Mesenchymal stem cell (in vitro differentiated cells and primary cell): ENCODE measurements at regions not wholly inside any gene's neighbourhood (a gene's known extent, or its start where the extent isn't known, plus 50 kb on each side); places are given as distances from the start of the nearest gene placed in this dataset.

Experiments used
- DNase-seq: peaks from one replicate; pipeline ENCODE4 v3.0.0-alpha.2; 2013
- H2AFZ ChIP-seq: one replicate; pipeline ENCODE4 v1.6.1; 2013; ENCODE audit warnings: low read depth, mild to moderate bottlenecking, control low read depth, inconsistent platforms, low read length, moderate library complexity
- H2AK5ac ChIP-seq: 2 replicates; pipeline ENCODE4 v1.6.1; 2013; ENCODE audit warnings: low read length, moderate library complexity, mild to moderate bottlenecking, inconsistent platforms; ENCODE audit not compliant: severe bottlenecking
- H2BK120ac ChIP-seq: one replicate; pipeline ENCODE4 v1.6.1; 2013; ENCODE audit warnings: low read depth, mild to moderate bottlenecking, inconsistent platforms, low read length, moderate library complexity
- H2BK12ac ChIP-seq, 2 experiments: one replicate each; pipeline ENCODE4 v1.6.1; 2013; ENCODE audit warnings: inconsistent platforms in 2 of 2, low read length in 2 of 2, mild to moderate bottlenecking in 2 of 2, moderate library complexity in 2 of 2, control low read depth in 1 of 2
- H2BK15ac ChIP-seq: one replicate; pipeline ENCODE4 v1.6.1; 2013; ENCODE audit warnings: mild to moderate bottlenecking, low read depth, inconsistent platforms; ENCODE audit not compliant: poor library complexity, severe bottlenecking
- H2BK5ac ChIP-seq: 2 replicates; pipeline ENCODE4 v1.6.1; 2013; ENCODE audit warnings: low read depth, mild to moderate bottlenecking, low read length, control low read depth, inconsistent platforms; ENCODE audit not compliant: poor library complexity, severe bottlenecking
- H3K14ac ChIP-seq, 2 experiments: one replicate each; pipeline ENCODE4 v1.6.1; 2013; ENCODE audit warnings: inconsistent platforms in 2 of 2, low read length in 2 of 2, control low read depth in 1 of 2, mild to moderate bottlenecking in 1 of 2, moderate library complexity in 1 of 2
- H3K18ac ChIP-seq, 2 experiments: one replicate each; pipeline ENCODE4 v1.6.1; 2013; ENCODE audit warnings: inconsistent platforms in 2 of 2, low read length in 2 of 2, control low read depth in 1 of 2, low read depth in 1 of 2, mild to moderate bottlenecking in 1 of 2
- H3K23ac ChIP-seq, 2 experiments: one replicate each; pipeline ENCODE4 v1.6.1; 2013; ENCODE audit warnings: inconsistent platforms in 2 of 2, low read length in 2 of 2, mild to moderate bottlenecking in 2 of 2, moderate library complexity in 2 of 2, control low read depth in 1 of 2
- H3K27ac ChIP-seq: 2 replicates; pipeline ENCODE4 v1.5.1; 2013; ENCODE audit warnings: mild to moderate bottlenecking, moderate library complexity, low read length, control low read depth, inconsistent platforms; ENCODE audit not compliant: poor library complexity, severe bottlenecking
- H3K27me3 ChIP-seq, 2 experiments: 2 replicates each; pipeline versions ENCODE4 v1.6.1 to v1.7.0; 2013; ENCODE audit warnings: low read length in 2 of 2, mild to moderate bottlenecking in 2 of 2, moderate library complexity in 2 of 2, control low read depth in 1 of 2, inconsistent platforms in 1 of 2; ENCODE audit not compliant: control insufficient read depth in 1 of 2, insufficient read depth in 1 of 2
- H3K36me3 ChIP-seq, 2 experiments: 2 replicates each; pipeline versions ENCODE4 v1.6.1 to v1.7.0; 2013; ENCODE audit warnings: low read length in 2 of 2, control low read depth in 1 of 2, inconsistent platforms in 1 of 2, low read depth in 1 of 2, mild to moderate bottlenecking in 1 of 2; ENCODE audit not compliant: insufficient read depth in 2 of 2, control insufficient read depth in 1 of 2
- H3K4ac ChIP-seq, 2 experiments: one replicate each; pipeline ENCODE4 v1.6.1; 2013; ENCODE audit warnings: inconsistent platforms in 2 of 2, low read length in 2 of 2, mild to moderate bottlenecking in 2 of 2, moderate library complexity in 2 of 2, control low read depth in 1 of 2, low read depth in 1 of 2
- H3K4me1 ChIP-seq: 2 replicates; pipeline ENCODE4 v1.6.1; 2013; ENCODE audit warnings: low read depth, low read length, control low read depth; ENCODE audit not compliant: control insufficient read depth, insufficient read depth
- H3K4me2 ChIP-seq: 2 replicates; pipeline ENCODE4 v1.6.1; 2013; ENCODE audit warnings: low read length, mild to moderate bottlenecking, inconsistent platforms; ENCODE audit not compliant: poor library complexity, severe bottlenecking
- H3K4me3 ChIP-seq, 2 experiments: 2 replicates each; pipeline versions ENCODE4 v1.5.1 to v1.7.0; 2013; ENCODE audit warnings: low read length in 2 of 2, mild to moderate bottlenecking in 2 of 2, control low read depth in 1 of 2, low read depth in 1 of 2; ENCODE audit not compliant: insufficient read depth in 1 of 2
- H3K79me1 ChIP-seq: replicated peaks from 2 replicates; pipeline ENCODE4 v1.6.1; 2013; ENCODE audit warnings: mild to moderate bottlenecking, control low read depth, low read length, inconsistent platforms; ENCODE audit not compliant: poor library complexity, severe bottlenecking
- H3K9ac ChIP-seq: 2 replicates; pipeline ENCODE4 v1.7.0; 2013; ENCODE audit warnings: mild to moderate bottlenecking, low read length, moderate library complexity
- H3K9me3 ChIP-seq: 2 replicates; pipeline ENCODE4 v1.7.0; 2013; ENCODE audit warnings: mild to moderate bottlenecking, low read length; ENCODE audit not compliant: control insufficient read depth
- H4K8ac ChIP-seq: one replicate; pipeline ENCODE4 v1.6.1; 2013; ENCODE audit warnings: inconsistent platforms, mild to moderate bottlenecking, low read length, moderate library complexity
- H4K91ac ChIP-seq: one replicate; pipeline ENCODE4 v1.6.1; 2013; ENCODE audit warnings: mild to moderate bottlenecking, low read length, inconsistent platforms
- WGBS: methylation state at CpG from one replicate; pipeline ENCODE4 v1.1.7; 2013; ENCODE audit warnings: mixed read lengths; 5-methylcytosine and 5-hydroxymethylcytosine counted together

DNA sequence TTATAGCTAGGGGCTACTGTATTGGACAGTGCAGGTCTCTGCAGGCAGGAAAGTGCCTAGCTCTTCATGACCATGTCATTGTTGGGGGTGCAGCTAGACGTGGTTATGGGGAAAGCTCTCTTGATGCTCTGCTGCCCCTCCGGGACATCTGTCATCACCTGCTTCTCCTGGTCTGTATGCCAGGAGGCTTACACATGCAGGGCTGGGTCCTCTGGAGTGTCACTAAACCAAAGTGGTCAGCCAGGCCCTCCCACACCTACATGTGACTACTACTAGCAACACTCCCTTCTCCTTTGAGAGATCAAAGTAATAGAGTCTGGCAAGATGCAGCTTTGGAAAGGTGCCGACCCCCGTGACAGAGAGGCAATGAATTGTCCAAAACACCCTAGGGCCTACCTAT lies 98.5 kb downstream of the SST start:
- Histone ChIP-seq H2BK5ac (no peak overlapping the region), H2BK120ac (no peak overlapping the region), H4K8ac (no peak overlapping the region), H3K14ac (no peak overlapping the region), H3K4me2 (no peak overlapping the region), H2BK12ac (no peak overlapping the region), H3K9ac (no peak overlapping the region), H3K79me1 (no peaks in the 10 kb centered on the region), H3K23ac (no peak overlapping the region), H3K27ac (no peak overlapping the region), H3K27me3 (no peaks in the 10 kb centered on the region), H2AFZ (no peak overlapping the region), H3K4me1 (peaks cover 15% of the 10 kb centered on the region), H2AK5ac (no peak overlapping the region), H2BK15ac (no peak overlapping the region), H3K18ac (no peak overlapping the region), H3K9me3 (no peaks in the 10 kb centered on the region), H3K4ac (no peak overlapping the region), H4K91ac (no peak overlapping the region), H3K4me3 (no peak overlapping the region), H3K36me3 (no peaks in the 10 kb centered on the region)
- WGBS, result 87% methylated on average over 4 of the region's 4 CpGs
- DNase-seq, result no peak

DNA sequence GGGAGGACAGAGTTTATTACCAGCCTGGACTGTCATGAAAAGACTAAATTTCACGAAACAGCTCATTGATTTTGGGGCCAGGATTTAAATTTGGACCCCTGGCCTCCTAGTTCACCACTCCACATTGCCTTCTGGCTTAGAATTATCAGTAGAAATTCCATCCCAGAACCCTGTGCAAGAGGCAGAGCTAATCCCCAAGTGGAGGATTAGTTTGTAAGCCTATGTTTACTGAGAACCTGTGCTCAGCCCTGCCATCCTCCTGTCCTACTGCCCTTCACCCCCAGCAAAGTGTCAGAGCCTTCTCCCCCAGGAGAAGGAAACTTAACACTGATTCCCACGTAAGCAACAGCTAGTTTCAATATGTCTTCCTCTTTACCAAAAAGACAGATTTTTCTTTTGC lies 99.4 kb downstream of the SST start:
- no peak overlapping the region for H2BK120ac ChIP-seq
- no peak overlapping the region for H3K18ac ChIP-seq
- H3K4me3 ChIP-seq, result no peak overlapping the region
- H2BK15ac ChIP-seq, result no peak overlapping the region
- H2BK5ac ChIP-seq, result peak overlapping the region; percentile 46
- no peaks in the 10 kb centered on the region for H3K9me3 ChIP-seq
- no peak overlapping the region for H3K4me2 ChIP-seq
- WGBS, result 86% methylated on average over 1 of the region's 2 CpGs
- H3K36me3 ChIP-seq, result no peaks in the 10 kb centered on the region
- H3K23ac ChIP-seq, result no peak overlapping the region
- no peaks in the 10 kb centered on the region for H3K27me3 ChIP-seq
- no peak overlapping the region for H2AFZ ChIP-seq
- H3K9ac ChIP-seq, result no peak overlapping the region
- H3K4me1 ChIP-seq, result peaks cover 18% of the 10 kb centered on the region
- H3K4ac ChIP-seq, result no peak overlapping the region
- no peak overlapping the region for H3K14ac ChIP-seq
- H2BK12ac ChIP-seq, result no peak overlapping the region
- DNase-seq, result no peak
- no peak overlapping the region for H4K91ac ChIP-seq
- peak overlapping the region; percentile 73 for H2AK5ac ChIP-seq
- H3K27ac ChIP-seq, result no peak overlapping the region
- H3K79me1 ChIP-seq, result no peaks in the 10 kb centered on the region
- H4K8ac ChIP-seq, result no peak overlapping the region

DNA sequence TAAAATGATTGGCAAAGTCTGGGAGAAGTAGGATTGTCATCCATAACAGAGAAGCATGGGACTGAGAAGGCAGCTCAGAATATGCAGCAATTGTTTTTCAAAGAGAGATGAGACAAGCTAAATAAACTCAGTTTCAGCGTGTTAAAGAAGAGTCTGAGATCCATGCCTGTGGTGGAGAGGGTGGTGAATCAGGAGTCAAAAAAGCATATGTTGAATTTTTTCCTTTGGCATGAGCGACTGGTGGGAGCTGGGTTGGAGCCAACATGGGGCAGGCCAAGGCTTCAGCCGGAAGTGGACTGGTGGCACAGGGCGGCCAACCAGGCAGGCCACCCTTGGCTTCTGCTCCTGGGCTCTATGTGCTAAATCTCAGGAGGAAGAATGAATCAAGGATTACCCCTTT lies 102.0 kb downstream of the SST start:
- Histone ChIP-seq H3K79me1 (no peaks in the 10 kb centered on the region), H2BK15ac (no peak overlapping the region), H3K23ac (no peak overlapping the region), H4K8ac (no peak overlapping the region), H3K9me3 (no peaks in the 10 kb centered on the region), H2BK5ac (peak overlapping the region; percentile 88), H3K4me2 (peak overlapping the region; percentile 21), H4K91ac (peak overlapping the region; percentile 32), H3K4ac (no peak overlapping the region), H3K4me3 (no peak overlapping the region), H3K9ac (no peak overlapping the region), H2BK12ac (peak overlapping the region; percentile 15 to 90), H3K18ac (peak overlapping the region; percentile 17 to 18), H2AK5ac (peak overlapping the region; percentile 89), H3K36me3 (no peaks in the 10 kb centered on the region), H3K27me3 (no peaks in the 10 kb centered on the region), H2AFZ (no peak overlapping the region), H2BK120ac (no peak overlapping the region), H3K4me1 (peaks cover 21% of the 10 kb centered on the region), H3K14ac (no peak overlapping the region), H3K27ac (peak overlapping the region; percentile 99)
- DNase-seq, result no peak
- 57% methylated on average over 4 of the region's 4 CpGs for WGBS

DNA sequence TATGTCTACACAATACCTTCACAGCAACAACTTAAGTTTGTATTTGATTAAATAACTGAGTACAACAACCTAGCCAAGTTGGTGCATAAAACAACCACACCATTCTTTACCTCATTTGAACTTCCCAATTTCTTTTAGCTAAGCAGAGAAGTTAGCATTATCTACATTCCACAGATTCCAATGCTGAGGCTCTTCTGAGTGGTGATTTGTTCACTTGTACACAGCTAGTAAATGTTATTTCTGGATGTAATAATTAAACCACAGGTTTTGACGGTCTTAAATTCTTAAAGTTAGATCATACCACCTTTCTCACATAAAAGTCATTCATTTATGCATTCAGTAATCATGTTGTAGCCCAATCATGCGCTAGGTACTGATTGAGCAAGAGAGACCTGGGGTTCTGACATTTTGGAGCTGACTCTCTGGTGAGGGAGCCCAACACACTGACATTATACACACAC lies 102.5 kb downstream of the SST start:
- no peaks in the 10 kb centered on the region for H3K27me3 ChIP-seq
- no peaks in the 10 kb centered on the region for H3K36me3 ChIP-seq
- H2BK5ac ChIP-seq, result peak overlapping the region; percentile 88
- no peak overlapping the region for H4K91ac ChIP-seq
- peak overlapping the region; percentile 89 for H2AK5ac ChIP-seq
- peak overlapping the region; percentile 21 for H3K4me2 ChIP-seq
- H2AFZ ChIP-seq, result no peak overlapping the region
- no peak overlapping the region for H3K4me3 ChIP-seq
- H3K27ac ChIP-seq, result peak overlapping the region; percentile 99
- H3K9ac ChIP-seq, result no peak overlapping the region
- 67% methylated on average over 1 of the region's 2 CpGs for WGBS
- H3K18ac ChIP-seq, result peak overlapping the region in 1 of 2 experiments; percentile 17
- no peaks in the 10 kb centered on the region for H3K79me1 ChIP-seq
- no peak overlapping the region for H3K23ac ChIP-seq
- H3K9me3 ChIP-seq, result no peaks in the 10 kb centered on the region
- peak; percentile 40 for DNase-seq
- H3K4me1 ChIP-seq, result peaks cover 21% of the 10 kb centered on the region
- H2BK12ac ChIP-seq, result peak overlapping the region in 1 of 2 experiments; percentile 15
- no peak overlapping the region for H3K4ac ChIP-seq
- H3K14ac ChIP-seq, result no peak overlapping the region
- H2BK15ac ChIP-seq, result no peak overlapping the region
- H2BK120ac ChIP-seq, result no peak overlapping the region
- H4K8ac ChIP-seq, result no peak overlapping the region
